HG03103 (cell line): ENCODE measurements at regions not wholly inside any gene's neighbourhood (a gene's known extent, or its start where the extent isn't known, plus 50 kb on each side); places are given as distances from the start of the nearest gene placed in this dataset.
"Not testable (repeated sequence)": the region's sequence is repeated elsewhere in the genome, so short reads cannot be mapped to it uniquely, and the experiment has no call there.

ENCODE experiments used
- ATAC-seq: cut with Tn5 transposase; IDR thresholded peaks from one replicate; pipeline ENCODE4 v1.9.1; 2021; ENCODE audit warnings: low read depth; ENCODE audit not compliant: unreplicated experiment

DNA sequence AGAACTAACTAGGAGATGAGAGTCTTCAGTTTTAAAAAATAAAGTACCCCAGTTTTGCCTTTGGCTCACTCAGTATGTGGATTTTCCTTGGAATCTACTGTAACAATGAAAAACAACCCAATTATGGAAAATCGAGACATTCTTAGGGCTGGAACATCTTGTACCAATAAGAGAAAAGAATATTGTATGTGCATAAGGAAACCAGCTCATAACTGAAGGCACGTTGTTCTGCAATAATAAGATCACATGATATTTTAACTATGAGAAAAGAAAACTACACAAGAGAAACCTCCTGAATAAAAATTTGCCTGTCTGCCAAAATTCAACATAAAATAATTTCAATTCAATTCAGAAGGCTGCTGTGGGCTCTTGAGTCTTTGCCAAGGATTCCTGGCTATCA is 261.8 kb upstream of the EDNRA start:
- ATAC-seq, result no peak

DNA sequence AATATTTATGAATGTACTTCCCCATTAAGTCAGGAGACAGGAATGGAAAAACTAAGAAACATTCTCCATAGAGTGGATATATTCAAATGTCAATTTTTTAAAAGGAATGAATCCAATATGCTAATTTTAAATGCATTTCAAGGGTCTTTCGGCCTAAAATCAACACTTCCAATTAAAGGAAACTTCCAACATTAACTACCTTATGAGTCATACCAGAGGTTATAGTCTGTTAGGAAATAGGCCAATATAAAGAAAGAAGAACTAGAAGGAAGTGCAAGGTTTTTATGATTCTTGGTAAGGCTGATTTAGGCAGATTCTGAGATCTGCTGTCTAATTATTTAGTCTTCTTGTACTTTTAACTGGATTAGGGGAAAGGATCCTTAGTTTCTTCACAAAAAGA is 260.1 kb upstream of the EDNRA start:
- ATAC-seq, result no peak

DNA sequence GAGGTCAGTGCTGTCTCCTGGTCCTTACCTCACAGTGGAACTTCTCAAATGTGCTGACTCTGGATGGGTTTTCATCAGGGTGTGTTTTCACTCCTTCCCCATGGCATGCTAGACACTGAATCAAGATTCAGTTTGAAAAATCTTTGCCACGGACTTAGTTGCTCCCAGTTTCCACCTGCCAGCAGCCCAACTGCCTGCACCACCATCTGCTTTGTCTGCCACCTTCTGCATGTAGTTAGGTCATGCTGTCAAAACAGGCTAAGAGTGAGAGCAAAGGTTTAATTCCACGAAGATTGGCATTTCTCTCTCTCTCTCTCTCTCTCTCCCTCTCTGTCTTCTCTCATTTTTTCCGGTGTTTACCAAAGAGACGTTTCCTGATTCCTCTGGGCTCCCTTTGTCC is 258.0 kb upstream of the EDNRA start:
- no peak for ATAC-seq

DNA sequence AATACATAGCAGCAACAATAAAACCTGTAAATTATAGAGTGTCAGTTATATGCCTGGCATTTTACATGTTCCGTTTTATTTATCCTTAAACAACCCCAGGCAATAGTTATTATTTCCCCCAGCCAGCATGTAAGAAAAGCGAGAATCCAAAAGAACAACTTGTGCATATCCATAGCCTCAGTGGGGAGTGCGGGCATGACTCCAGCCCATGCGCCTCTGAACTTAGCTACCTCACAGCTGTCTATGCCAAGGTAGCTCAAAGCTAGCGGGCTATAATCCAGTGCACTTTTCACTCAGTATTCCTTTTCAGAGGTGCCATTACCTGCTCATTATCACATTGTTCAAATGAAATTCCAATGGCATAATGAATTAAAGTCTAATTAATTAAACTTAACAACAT is 257.3 kb upstream of the EDNRA start:
- no peak for ATAC-seq

DNA sequence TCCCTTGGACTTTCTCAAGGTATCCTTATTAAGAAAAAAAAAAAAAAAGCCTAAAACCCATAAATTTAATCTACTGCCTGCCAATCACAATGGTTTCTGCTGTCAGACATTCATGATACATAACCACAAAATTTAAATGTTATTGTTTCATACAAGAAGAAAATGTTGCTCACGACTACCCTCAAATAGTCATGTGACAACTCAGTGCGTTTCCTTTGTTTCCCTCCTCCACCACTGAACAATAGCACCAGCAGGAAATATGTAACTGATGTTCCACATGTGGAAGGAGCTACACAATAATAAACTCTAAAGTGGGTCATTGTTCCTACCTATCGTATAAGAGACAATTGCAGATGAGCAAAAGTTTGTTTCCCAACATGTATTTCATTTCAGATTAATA is 244.1 kb upstream of the EDNRA start:
- no peak for ATAC-seq

DNA sequence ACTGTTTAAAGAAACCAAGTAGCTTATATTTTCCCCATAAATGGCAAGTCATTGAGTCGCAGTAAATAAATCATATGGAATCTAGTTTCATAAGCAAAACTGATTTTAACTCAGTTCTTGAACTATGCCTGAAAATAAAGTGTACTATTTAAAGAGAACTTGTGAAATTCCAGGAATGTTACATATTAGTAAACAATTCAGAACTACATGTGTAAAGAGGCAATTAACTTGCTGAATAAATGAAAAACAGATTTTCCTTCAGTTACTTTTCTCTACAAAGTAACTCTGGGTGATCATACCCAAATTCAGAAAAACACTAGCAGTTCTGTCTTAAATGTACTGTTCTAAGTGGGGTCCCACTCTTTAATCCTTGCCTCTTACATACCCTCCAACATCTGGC is 236.1 kb upstream of the EDNRA start:
- no peak for ATAC-seq

DNA sequence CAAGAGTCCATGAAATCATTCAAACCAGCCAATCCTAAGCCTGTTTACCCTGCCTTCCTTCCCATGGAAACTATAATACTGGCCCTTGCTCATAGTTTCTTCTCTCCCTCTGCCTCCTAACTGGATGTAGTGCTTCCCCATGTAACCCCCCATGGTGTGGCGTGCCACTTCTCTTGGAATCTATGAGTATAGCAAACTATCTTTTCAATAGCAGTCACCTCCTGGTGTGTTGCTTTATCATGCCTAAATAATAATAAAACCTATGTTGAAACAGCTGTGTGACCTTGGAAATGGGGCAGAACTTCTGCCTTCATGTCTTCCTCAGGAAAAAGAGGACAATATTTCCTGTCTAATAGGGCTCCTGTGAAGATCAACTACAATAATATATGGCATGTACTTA is 234.8 kb upstream of the EDNRA start:
- ATAC-seq, result no peak

DNA sequence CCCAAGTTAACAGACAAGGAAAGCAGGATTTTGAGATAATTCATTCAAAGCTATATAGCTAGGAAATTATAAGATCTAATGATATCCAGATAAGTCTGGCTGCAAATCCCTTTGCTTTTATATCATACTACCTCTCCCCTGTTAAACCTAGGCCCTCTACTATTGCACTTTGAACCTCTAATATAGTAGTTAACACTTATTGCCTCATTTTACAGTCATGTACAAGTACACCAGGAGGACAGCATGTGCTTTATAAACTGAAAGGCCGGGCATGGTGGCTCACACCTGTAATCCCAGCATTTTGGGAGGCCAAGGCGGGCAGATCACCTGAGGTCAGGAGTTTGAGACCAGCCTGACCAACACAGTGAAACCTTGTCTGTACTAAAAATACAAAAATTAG is 234.4 kb upstream of the EDNRA start:
- not testable (repeated sequence) for ATAC-seq

DNA sequence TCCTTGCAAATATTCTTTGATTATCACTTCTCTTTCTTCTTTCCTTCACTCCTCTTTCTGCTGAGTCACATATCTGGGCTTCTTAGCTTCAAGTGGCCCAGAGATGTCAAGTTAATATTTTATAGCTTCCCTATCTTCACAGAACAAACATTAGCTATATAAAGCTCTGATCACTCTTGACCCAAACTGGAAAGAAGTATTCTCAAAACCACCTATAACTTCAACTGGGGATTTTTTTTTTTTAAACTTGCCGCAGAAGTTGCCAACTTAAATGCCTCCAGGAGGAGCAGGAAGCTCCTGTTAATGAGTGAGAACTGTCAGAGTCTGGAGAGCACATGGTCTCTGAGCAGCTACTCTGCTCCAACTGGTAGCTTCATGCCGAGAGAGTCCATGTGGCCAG is 233.3 kb upstream of the EDNRA start:
- ATAC-seq, result no peak

DNA sequence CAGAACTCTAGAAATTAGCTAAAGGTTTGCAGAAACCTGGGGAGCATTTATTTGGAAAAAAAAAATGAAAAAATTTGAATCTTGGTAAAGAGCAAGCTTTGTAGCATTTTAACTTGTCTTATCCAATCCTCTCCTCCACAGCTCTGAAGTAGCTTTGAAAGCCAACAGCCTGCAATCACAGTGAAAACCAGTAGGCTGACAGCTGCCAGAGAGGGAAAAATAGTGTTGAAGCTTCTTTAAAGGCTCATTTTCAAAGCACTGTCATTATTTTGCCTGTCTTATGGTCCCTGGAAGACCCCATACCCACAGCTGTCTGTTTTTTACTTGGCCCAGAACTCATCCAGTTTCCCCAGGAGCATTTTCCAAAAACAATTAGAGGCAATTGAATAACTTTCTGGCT is 230.8 kb upstream of the EDNRA start:
- ATAC-seq, result no peak

DNA sequence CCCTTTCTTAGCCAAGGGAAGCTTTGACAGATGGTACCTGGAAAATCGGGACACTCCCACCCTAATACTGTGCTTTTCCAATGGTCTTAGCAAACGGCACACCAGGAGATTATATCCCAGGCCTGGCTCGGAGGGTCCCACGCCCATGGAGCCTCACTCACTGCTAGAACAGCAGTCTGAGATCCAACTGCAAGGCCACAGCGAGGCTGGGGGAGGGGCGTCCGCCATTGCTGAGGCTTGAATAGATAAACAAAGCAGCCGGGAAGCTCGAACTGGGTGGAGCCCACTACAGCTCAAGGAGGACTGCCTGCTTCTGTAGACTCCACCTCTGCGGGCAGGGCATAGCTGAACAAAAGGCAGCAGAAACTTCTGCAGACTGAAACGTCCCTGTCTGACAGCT is 225.6 kb upstream of the EDNRA start:
- ATAC-seq, result not testable (repeated sequence)

DNA sequence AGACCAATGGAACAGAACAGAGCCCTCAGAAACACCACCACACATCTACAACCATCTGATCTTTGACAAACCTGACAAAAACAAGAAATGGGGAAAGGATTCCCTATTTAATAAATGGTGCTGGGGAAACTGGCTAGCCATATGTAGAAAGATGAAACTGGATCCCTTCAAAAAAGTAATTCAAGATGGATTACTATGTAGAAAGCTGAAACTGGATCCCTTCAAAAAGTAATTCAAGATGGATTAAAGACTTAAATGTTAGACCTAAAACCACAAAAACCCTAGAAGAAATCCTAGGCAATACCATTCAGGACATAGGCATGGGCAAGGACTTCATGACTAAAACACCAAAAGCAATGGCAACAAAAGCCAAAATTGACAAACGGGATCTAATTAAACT is 221.6 kb upstream of the EDNRA start:
- ATAC-seq, result not testable (repeated sequence)

DNA sequence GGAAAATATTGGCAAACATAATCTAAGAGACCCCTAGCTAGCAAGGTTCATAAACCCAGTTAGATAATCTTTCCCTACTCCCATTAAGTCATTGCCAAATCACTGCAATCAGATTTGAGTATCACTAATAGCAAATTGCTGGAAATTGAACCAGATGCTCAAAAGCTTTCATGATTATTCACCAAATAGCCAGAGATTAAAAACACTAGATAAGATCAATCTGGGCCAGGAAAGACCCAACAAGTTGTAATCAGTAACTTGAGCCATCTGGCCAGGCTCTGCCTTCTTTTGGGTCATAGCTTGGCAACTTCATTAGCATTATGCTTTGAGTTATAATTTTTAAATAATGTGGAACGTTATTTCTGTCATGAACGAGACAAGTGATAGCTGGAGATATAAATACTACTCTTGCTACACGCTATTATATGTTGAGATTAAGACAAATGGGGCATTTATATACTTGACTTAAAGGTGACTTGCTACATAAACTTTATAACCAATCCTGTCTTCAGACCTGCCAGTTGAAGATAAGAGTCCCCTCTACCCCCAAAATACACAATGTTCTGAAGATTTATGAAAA is 196.6 kb upstream of the EDNRA start:
- no peak for ATAC-seq

DNA sequence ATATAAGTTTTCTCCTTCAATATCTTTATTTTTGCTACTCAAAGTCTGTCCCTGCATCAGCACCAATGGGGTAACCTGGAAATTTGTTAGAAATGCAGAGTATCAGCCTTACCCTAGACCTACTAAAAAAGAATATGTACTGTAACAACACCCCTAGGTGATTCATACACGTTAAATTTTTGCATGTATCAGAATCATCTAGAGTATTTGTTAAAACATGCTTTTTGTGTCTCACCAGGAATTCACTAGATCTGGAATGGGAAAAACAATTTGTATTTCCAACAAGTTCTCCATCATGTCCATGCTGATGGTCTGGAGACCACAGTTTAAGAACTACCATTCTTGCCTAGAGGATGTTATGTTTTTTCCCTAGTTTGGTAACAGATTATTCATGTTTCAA is 196.0 kb upstream of the EDNRA start:
- no peak for ATAC-seq

DNA sequence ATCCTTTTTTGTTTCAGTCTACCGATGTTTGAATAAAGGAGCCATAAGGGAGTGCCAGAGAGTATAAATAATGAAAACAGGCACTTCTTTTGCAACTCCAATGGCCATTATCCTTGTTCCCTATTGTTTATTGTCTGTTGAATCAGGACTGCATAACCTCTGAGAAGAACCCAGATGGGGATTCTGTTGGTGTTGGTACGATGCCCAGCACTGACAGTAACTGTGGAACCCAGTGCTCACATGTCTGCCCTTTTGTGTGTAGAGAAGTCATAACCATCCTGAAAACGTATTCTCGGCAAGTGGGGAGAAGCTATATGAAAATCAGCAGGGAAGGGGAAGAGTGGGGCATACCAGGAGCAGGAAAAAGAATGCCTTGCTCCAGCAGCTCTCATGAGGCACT is 195.1 kb upstream of the EDNRA start:
- no peak for ATAC-seq

DNA sequence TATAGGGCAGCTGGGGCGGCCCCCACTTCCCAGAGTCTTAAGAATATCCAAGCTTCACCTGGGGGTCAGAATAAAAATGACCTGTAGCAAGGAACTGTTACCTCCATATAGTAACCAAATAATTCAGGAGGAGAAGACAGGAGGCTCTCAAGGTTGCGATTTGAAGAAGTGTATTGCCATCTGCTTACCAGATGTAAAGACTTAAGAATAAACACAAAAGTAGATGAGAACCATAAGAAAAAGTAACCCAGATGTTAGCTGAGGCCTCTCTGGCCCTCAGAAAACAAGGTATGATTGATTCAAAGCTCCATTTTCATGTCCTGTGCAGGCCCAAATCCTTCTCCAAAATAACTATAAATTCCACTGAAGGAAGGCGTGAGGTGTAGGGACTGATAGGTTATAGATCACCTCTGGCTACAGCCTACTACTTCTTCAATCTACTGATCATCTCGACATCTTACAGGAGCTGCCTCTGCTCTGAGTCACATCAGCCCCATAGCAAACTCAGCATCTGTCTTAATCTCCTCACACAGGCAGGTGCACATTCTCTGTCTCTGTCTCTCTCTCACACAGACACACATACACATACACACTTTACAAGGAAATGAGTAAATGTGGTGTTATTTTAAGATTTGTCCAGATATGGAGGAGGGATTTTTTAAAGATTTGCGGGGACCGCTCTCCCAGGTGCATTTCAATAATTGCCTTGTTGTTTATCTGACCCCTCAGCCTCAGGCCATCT is 193.9 kb upstream of the EDNRA start:
- ATAC-seq, result no peak

DNA sequence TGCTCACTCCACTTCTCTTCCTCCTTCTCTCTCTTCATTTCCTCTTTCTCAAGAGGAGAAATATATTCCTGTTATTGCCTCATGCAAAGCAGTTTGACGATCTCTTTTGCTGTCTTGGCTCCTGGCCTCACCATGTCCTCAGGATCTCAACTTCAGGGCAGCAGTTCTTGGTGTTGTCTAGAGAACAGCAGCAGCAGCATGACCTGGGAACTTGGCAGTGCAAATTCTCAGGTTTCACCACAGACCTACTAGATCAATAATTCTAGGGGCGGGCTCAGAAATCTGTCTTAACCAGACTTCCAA is 193.4 kb upstream of the EDNRA start:
- ATAC-seq, result no peak

DNA sequence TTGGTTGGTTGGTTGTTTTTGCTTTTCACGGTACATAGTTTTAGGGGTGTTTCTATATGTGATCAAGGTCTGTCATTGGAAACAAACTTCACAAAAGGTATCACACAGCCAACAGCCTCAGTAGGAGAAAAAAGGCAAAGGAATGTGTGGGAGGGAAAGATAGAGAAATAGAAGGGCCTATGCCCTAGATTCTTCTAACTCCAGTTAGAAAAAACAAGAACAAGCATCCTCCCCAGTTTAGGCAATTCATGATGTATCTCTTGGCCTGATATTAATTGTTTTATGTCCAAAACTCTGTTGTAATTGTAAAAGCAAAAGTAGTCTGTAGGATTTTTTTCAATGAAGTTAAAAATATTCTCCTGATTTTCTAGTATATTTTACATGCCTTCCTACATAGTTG is 192.4 kb upstream of the EDNRA start:
- ATAC-seq, result no peak

DNA sequence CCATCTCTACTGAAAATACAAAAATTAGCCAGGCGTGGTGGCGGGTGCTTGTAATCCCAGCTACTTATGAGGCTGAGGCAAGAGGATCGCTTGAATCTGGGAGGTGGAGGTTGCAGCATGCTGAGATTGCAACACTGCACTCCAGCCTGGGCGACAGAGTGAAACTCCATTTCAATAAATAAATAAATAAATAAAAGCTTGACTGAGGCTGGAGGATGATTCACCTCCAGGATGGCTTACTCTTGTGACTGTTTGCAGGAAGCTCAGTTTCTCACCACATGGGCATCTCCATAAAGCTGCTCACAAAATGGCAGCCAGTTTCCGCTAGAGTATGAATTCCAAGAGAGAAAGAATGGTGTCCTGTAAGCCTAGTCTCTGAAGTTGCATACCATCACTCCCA is 191.7 kb upstream of the EDNRA start:
- ATAC-seq, result no peak

DNA sequence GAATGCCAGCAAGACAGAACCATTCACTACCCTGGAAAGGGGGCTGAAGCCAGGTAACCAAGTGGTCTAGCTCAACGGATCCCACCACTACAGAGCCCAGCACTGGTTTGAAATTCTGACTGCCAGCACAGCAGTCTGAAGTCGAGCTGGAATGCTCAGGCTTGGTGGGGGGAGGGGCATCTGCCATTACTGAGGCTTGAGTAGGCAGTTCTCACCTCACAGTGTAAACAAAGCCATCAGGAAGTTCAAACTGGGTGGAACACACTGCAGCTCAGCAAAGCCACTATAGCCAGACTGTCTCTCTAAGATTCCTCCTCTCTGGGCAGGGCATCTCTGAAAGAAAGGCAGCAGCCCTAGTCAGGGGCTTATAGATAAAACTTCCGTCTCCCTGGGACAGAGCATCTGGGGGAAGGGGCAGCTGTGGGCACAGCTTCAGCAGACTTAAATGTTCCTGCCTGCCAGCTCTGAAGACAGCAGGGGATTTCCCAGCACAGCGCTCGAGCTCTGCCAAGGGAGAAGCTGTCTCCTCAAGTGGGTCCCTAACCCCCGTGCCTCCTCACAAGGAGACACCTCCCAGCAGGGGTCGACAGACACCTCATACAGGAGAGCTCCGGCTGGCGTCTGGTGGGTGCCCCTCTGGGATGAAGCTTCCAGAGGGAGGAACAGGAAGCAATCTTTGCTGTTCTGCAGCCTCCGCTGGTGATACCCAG is 188.1 kb upstream of the EDNRA start:
- not testable (repeated sequence) for ATAC-seq

DNA sequence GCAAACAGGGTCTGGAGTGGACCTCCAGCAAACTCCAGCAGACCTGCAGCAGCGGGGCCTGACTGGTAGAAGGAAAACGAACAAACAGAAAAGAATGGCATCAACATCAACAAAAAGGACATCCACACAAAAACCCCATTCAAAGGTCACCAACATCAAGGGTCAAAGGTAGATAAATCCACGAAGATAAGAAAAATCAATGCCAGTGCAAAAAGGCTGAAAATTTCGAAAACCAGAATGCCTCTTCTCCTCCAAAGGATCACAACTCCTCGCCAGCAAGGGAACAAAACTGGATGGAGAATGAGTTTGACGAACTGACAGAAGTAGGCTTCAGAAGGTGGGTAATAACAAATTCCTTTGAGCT is 187.6 kb upstream of the EDNRA start:
- not testable (repeated sequence) for ATAC-seq

DNA sequence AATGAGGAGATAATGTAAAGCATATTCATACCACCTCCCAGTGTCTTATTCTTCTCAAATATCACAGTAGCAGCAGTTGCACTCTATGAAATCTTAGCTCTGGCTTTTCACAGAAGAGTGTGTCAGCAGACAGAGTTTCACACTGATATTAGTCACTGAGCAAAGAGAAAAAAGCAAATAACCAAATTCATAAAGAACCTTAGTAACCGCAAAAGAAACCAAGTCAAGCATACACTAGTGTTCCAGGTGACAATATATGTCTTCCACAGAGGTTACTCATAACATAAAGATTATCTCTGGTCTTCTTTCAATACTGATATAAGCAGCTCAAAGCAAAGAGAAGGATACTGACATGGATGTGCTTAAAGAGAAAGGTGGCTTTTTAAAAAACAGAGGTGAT is 181.7 kb upstream of the EDNRA start:
- no peak for ATAC-seq
